Tibial artery (tissue), 4 donors: ENCODE measurements at regions not wholly inside any gene's neighbourhood (a gene's known extent, or its start where the extent isn't known, plus 50 kb on each side); places are given as distances from the start of the nearest gene placed in this dataset.

Source experiments
- DNase-seq, 2 donors: peaks; one replicate each; pipeline ENCODE4 v3.0.0-alpha.2; 2019
- H3K27ac ChIP-seq, 2 donors: fragments of 200-600 bp; sonication (generic) in 1 of 2; 1 replicate in 1 of 2; 2 replicates in 1 of 2; pipeline ENCODE4 v1.5.1; 2018 to 2019; ENCODE audit warnings: mild to moderate bottlenecking in 1 of 2
- H3K27me3 ChIP-seq, 2 donors: fragments of 200-600 bp; sonication (generic) in 1 of 2; one replicate each; pipeline versions ENCODE4 v1.5.1 to v1.6.0; 2016 to 2019
- H3K36me3 ChIP-seq, 3 donors: fragments of 200-600 bp; sonication (generic) in 2 of 3; one replicate each; pipeline ENCODE4 v1.5.1; 2016 to 2019; ENCODE audit warnings: mild to moderate bottlenecking in 2 of 3
- H3K4me1 ChIP-seq, 4 donors: fragments of 200-600 bp; sonication (generic) in 2 of 4; 1 replicate in 3 of 4; 2 replicates in 1 of 4; pipeline ENCODE4 v1.5.1; 2016 to 2019
- H3K4me3 ChIP-seq, 2 donors: fragments of 200-600 bp; sonication (generic) in 1 of 2; 1 replicate in 1 of 2; 2 replicates in 1 of 2; pipeline ENCODE4 v1.5.1; 2018 to 2019; ENCODE audit warnings: mild to moderate bottlenecking in 2 of 2
- H3K9me3 ChIP-seq, 3 donors: fragments of 200-600 bp; sonication (generic) in 1 of 3; one replicate each; pipeline ENCODE4 v1.5.1; 2016 to 2019
- CTCF ChIP-seq, 2 experiments: fragments of 200-600 bp in 1 of 2; fragments of 450-650 bp in 1 of 2; IDR thresholded peaks; one replicate each; pipeline ENCODE4 v1.5.1; 2017 to 2019; ENCODE audit warnings: antibody characterized with exemption in 2 of 2, mild to moderate bottlenecking in 1 of 2, moderate library complexity in 1 of 2
- intact Hi-C: fragments of 100-400 bp; cut with DNase I; formaldehyde crosslinking; loops from one replicate; pipeline ENCODE4 v1.15.0; 2023; ENCODE audit warnings: low total_unique reads

GRCh38 chr3:97417-98258 is 98.9 kb upstream of the CHL1 start:
- H3K4me1 ChIP-seq, result no peaks in the 10 kb centered on the region
- TF ChIP-seq CTCF (IDR thresholded peaks at IDR 0.05), result no peak
- H3K4me3 ChIP-seq, result no peak overlapping the region
- DNase-seq, result no peak
- no peaks in the 10 kb centered on the region for H3K36me3 ChIP-seq
- H3K27ac ChIP-seq, result no peak overlapping the region
- no peaks in the 10 kb centered on the region for H3K9me3 ChIP-seq
- intact Hi-C loops, result no loop called here
- H3K27me3 ChIP-seq, result no peaks in the 10 kb centered on the region

- intact Hi-C loops, result no loop called here
- no peaks in the 10 kb centered on the region for H3K36me3 ChIP-seq
- no peaks in the 10 kb centered on the region for H3K27me3 ChIP-seq
- no peaks in the 10 kb centered on the region for H3K9me3 ChIP-seq
- TF ChIP-seq CTCF (IDR thresholded peaks at IDR 0.05), result no peak
- no peak for DNase-seq
- H3K4me3 ChIP-seq, result no peak overlapping the region
- H3K4me1 ChIP-seq, result no peaks in the 10 kb centered on the region
- H3K27ac ChIP-seq, result no peak overlapping the region
These were observed 98.3 kb upstream of the CHL1 start for GRCh38 chr3:98259-98654.

GRCh38 chr3:99506-99905 is 97.1 kb upstream of the CHL1 start:
- DNase-seq, result no peak
- no peaks in the 10 kb centered on the region for H3K4me1 ChIP-seq
- H3K27me3 ChIP-seq, result no peaks in the 10 kb centered on the region

GRCh38 chr3:102484-102883 is 94.1 kb upstream of the CHL1 start:
- Histone ChIP-seq H3K27ac (no peak overlapping the region), H3K4me1 (no peaks in the 10 kb centered on the region), H3K9me3 (no peaks in the 10 kb centered on the region), H3K36me3 (no peaks in the 10 kb centered on the region), H3K27me3 (no peaks in the 10 kb centered on the region), H3K4me3 (no peak overlapping the region)
- no peak for TF ChIP-seq CTCF (IDR thresholded peaks at IDR 0.05)
- DNase-seq, result no peak
- intact Hi-C loops, result no loop called here

More at GRCh38 chr3:99506-99905, 97.1 kb upstream of the CHL1 start:
- Histone ChIP-seq H3K4me3 (no peak overlapping the region), H3K27ac (no peak overlapping the region), H3K36me3 (no peaks in the 10 kb centered on the region), H3K9me3 (no peaks in the 10 kb centered on the region)
- intact Hi-C loops, result no loop called here
- TF ChIP-seq CTCF (IDR thresholded peaks at IDR 0.05), result no peak

GRCh38 chr3:103991-104390 is 92.6 kb upstream of the CHL1 start:
- DNase-seq, result no peak
- H3K27me3 ChIP-seq, result no peaks in the 10 kb centered on the region
- no peak overlapping the region for H3K27ac ChIP-seq
- intact Hi-C loops, result no loop called here
- no peaks in the 10 kb centered on the region for H3K36me3 ChIP-seq
- TF ChIP-seq CTCF (IDR thresholded peaks at IDR 0.05), result no peak
- no peak overlapping the region for H3K4me3 ChIP-seq
- no peaks in the 10 kb centered on the region for H3K4me1 ChIP-seq
- no peaks in the 10 kb centered on the region for H3K9me3 ChIP-seq
